Activated T-cell treated with anti-CD3 and anti-CD28 coated beads for 24 hours (primary cell): ENCODE measurements at regions not wholly inside any gene's neighbourhood (a gene's known extent, or its start where the extent isn't known, plus 50 kb on each side); places are given as distances from the start of the nearest gene placed in this dataset.

ENCODE experiments used
- DNase-seq: peaks from one replicate; pipeline ENCODE4 v3.0.0-alpha.2; 2020; ENCODE audit warnings: low read depth

DNA sequence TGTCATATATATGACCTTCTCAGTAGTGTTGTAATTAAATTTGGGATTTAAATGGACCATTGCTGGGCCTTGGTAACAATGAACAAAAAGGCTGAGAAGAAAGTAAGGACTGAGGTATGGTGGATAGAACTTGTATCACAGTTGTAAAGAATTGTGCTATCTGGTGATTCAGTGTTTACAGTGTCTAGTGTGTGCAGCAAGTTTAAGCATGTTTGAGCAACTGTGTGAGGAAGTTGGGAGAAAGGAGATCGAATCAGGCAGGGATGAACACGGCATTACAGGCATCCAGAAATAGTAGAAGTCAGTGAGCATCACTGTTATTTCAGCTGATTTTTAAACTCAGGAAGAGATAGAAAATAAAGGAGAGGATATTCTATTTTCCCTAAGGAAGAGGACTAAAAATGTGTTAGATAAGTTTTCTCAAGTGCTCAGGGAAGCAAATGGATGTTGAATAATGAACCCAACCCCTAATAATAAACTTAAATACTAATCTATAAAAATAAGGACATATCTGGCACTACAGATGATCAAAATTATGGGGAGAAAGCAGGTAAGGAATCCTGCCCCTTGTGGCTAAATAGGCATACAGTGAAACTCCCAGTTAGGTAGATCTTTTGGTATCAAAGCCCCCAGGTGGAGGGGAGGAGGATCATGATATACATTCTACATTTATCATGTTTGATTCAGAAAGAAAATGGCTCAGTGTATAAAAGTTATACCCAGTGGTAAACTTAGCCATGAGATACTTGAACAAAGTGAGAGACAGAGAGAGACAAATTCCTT is 361.0 kb upstream of the ANO3 start:
- DNase-seq, result no peak

DNA sequence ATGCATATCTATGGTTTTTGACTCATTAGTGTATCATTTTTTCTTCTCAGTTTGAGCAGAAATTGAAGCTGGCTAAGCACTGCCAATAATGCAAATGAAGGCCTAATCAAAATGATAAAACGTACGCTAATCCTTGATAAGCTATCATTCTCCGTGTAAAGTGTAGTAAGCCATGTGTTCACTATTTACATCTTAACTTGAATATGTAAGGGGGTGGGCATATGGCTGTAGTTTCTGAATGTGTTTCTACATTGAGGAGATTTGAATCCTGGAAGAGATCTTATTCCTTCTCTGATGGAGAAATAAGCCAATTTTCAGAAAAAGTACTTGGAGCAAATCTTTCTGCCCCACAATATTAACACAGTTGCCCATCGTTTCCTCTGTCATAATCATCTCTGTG is 351.8 kb upstream of the ANO3 start:
- no peak for DNase-seq

DNA sequence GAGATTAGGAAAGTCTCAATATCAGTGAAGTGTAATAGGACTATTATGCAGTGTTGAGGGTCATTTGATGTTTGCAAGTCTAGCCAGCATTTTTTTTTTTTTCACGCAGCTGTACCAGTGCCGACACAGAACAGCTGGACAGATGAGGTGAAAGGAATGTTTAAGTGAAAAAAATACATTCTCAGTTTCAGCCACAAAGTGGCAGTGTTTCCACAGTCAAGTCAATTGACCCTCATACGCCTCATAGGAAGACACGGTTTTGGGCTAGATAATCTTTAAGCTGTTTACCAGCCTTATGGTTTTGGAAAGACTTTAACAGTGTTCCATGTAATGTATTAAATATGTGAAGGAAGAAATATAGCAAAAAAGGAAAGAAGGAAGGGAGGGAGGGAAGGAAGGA is 349.9 kb upstream of the ANO3 start:
- no peak for DNase-seq

DNA sequence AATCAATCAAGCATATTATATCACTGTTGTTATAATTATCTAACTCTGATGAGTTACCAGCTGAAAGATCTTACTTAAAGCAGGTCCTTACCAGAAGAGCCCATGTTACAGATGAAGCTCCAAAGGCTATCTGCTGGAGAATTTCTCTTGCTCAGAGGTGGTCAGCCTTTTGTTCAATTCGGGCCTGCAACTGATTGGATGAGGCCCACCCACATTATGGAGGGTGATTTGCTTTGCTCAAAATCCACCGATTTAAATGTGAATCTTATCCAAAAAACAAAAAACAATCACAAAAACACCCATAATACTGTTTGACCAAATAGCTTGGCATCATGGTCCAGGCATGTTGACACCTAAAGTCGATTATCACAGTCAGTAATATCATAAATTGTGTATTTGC is 348.6 kb upstream of the ANO3 start:
- DNase-seq, result no peak

DNA sequence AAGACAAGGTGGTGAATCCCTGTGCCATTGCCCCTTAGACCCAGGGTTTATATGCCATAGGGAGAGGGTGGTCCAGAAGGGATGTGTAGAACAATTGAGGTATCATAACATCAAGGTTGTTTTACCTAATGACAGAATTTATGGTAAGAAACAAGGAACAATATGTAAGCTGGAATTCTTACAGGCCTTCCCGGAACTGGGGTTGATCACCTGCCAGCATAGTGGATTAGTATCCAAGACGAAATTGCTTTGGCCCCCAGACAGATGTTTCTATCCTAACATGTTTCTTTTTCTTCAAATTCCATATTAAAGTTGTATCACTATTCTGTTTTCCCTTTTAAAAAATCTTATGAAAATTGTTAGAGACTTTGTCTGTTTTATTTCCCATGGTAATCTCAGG is 343.8 kb upstream of the ANO3 start:
- no peak for DNase-seq

DNA sequence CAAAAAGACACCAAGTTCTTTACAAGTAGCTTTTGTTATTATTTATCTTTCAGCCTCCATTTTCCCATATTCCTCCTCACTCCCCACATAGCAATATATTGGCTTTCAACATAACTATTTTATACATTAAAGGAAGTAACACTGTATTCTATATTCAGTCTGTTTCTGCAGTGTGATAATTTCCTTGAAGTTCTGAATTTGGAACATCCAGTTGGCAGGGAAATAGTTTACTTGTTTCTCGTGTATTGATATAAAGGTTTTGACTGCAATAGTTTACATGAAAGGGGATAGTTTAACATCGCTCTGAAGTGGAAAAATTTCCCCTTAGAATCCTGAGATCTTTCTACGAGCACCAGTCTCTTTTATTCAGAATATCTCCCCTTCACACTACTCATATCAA is 341.5 kb upstream of the ANO3 start:
- no peak for DNase-seq

DNA sequence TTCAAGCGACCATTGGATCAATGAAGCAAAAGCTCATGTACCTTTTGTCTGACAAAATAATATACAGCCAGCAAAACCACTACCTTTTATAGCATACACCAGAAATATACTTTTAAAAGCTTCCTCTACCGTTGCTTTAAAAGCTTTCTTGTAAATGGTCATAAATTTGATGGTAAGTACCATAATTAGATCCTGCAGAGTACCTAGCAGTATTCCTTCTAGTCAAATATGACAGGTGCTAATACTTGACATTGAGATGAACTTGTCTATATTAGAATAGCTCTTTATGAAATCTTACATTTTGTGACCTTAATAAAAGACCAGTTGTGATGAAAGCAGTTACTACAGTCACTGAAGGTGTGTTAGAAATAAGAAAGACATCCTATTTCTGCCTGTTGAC is 340.5 kb upstream of the ANO3 start:
- DNase-seq, result no peak

DNA sequence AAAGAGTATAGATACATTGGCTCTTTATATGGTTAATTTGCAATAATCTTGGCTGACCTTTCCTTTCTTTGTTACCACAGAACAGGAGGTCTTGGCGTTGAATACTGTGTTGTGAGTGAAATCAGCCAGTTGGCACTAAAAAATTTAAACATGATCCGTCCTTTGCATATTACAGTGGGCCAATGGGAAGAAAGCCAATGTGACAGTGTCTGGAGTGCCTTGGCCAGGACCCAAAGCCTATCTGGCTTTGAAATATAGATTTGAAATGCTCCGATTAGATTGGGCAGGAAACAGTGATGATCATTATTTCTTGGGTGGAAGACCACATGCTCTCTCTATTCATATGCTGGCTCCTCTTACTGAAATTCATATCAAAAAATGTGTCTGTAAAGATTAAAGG is 339.6 kb upstream of the ANO3 start:
- DNase-seq, result no peak

DNA sequence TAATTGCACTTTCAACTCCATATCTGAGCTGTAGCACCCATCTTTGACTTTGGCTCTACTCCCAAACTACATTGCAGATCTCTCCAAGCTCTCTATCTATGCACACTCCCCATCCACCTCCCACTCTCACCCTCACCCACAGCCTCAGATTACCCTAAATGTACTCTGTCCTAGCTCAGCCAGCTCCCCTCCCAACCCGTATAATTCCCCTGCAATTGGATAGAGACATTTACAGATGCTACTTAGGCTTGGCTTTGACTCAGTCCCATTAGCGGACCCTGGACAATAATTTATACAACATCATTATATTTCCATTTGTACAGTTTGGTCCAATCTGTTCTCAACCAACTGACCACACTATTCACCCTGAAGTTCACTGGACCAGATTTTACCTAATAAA is 338.9 kb upstream of the ANO3 start:
- no peak for DNase-seq

DNA sequence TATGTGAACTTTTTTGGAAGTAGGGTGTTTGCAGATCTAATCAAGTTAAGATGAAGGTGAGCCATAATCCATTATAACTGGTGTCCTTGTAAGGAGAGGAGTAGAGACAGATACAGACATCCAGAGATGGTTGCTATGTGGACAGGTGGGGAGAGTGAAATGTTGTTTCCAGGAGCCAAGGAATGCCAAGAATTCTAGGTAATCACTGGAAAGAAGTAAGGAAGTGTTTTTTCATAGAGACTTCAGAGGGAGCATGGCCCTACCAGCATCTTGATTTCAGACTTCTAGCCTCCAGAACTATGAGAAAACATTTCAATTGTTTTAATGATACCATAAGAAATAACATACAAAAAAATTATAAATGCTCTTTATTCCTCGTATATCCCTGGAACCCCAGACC is 320.5 kb upstream of the ANO3 start:
- no peak for DNase-seq

DNA sequence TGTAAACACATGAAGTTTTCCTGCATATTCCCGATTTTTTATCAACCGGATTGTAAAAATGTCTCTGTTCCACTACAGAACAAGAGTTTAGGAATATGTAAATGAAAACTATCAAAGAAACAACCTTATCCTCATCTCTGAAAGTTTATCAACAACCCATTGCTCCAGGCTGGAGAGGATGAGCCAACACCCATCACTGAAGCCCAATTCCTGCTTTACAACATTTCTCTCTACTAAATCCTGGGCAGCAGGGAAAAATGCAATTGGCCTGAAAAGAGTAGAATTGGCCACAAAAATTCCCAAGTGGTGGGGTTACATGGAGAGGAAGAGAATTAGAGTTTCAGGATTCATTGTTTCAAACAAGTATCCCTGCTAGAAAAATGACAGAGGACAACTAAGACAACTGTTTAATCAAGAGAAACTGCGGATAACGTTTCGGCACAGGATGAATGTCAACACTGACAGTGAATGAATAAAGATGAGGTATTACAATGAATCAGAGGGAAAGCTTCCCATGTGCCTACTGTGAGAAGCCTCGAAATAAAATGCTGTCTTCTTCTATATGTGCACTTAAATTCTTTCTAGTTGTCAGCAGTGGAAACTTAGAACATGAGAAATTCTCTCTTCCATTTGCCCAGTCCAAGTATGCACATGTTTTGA is 317.3 kb upstream of the ANO3 start:
- DNase-seq, result no peak

DNA sequence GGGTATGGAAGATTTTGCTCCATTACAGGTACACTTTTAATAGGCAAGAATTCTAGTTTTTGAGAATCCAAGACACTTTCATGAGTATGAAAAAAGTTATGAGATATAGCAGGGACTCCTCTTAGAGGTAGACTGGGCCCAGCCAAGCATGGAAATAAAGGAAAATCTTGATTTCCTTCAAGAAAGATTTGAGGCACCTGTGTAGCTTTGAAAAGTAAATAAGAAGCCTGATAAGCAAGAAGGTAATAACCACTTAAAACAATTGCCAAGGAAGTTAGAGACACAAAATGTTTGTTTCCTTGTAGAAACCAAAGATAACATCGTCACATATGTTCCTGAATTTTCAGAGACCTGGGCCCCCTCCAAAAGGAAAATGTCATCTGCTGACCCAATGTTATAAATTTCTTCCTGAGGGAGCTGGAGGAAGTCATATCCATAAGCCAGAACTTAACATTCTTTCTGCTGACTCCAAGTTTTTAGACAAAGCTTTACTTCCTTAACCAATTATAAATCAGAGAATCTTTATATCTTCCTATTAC is 314.5 kb upstream of the ANO3 start:
- DNase-seq, result no peak

DNA sequence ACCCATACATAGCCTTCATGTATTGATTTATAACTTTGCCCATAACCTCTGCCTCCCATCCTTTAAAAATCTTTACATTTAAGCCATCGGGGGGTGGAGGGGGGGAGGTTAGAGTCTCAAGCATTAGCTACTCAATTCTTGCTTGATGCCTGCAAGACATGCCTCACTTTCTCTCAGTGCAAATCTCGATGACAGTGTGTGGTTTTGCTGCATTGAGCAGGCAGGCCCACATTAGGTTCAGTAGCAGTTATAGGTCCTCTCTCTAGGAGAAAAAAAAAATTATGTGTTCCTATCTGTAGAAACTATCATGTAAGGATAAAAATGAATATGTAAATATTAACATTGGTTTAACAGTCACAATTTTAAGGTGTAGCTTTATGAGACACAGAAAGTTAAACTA is 314.0 kb upstream of the ANO3 start:
- DNase-seq, result no peak

DNA sequence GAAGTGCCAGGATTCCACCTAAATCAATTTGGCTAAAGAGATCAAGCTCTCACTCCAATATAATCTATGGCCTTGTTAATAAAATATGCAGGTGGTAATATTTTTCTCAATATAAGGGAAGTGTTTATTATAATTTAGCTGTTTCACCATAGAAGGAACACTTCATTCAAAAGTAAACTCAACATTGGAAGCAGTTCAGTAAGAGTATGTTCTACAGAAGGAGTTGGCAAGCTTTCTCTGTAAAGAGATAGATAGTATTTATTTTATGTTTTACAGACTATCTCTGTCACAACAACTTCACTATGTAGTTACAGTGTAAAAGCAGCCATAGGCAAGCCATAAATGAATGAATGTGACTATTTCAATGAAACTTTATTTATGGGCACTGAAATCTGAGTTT is 313.6 kb upstream of the ANO3 start:
- no peak for DNase-seq

DNA sequence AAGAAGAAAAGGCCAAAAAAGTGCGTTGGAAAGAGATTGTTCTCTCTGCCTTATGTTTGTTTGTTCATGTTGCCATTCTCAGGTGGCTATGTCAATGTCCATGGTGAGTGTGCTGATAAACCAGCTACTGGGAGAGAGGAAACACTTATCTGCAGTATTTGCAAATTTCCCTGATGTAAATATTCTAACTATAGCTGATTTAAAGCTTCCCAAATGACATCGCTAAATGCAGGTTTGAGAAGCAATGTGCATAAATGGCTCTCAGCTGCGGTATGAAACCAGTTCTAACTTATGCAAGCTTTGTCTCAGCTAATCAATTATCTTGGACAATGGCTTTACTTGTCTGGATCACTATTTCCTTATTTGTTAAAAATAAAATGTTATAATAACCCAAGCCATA is 312.5 kb upstream of the ANO3 start:
- DNase-seq, result no peak

DNA sequence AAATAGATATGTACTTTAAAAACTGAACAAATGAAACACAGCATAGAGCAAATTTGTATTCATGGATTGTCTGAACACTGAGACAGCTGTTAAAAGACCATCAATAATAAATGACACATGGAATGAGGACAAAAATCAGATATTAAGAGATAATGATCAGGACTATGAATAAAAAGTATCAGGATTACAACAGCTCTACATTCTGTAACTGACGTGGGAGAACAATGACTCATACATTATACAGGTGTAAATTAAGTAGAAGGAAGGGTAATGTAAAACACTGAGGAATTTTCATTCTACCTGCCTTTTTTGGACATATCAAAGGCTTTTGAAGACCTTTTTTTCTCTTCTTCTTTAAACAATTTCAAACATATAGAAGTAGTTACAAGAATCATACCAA is 310.9 kb upstream of the ANO3 start:
- no peak for DNase-seq

DNA sequence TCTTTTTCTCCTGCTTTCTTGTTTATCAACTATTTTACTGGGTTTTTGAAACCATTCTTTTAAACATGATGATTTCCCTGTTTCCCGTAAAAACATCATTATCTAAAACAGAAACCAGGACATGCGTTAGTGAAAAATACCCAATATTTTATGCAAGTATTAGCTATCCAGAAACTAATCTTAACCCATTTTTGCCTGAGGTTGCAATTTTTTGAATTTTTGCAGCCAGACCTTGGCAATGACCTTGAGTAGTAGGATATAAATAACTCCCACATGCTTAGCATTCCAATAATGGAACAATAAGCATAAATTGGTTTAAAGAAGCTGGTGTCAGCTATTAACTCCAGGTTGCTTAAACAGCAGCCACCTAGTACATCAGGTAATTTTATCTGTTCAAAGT is 308.9 kb upstream of the ANO3 start:
- DNase-seq, result no peak

DNA sequence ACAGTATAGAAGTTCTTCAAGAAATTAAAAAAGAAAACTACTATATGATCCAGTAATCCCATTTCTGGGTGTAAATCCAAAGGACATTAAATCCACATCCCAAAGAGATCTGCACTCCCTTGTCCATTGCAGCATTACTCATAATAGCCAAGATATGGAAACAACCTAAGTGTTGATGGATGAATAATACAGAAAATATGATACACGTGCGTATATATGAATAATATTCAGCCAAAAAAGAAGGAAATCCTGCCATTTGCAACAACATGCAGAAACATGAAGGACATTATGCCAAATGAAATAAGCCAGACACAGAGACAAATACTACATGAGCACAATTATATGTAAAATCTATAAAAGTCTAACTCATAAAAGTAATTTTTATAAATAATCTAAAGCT is 306.3 kb upstream of the ANO3 start:
- no peak for DNase-seq

DNA sequence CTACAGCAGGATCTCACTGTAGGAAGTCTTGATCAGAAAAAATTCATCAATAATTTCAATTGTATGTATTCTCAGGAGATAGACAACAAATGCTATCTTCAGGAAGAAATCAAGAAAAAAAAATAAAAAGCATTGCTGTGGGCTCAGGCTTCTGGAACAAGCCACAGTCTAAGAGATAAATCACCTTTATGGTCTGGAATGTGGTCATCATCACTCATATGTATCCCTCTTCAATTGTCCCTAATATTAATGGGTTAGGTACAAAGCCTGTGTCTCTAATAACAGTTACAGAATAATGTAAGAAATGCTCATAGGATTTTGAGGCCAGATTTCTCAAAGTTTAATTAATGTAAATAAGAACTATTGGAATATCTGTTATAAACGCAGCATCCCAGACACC is 305.9 kb upstream of the ANO3 start:
- DNase-seq, result no peak

DNA sequence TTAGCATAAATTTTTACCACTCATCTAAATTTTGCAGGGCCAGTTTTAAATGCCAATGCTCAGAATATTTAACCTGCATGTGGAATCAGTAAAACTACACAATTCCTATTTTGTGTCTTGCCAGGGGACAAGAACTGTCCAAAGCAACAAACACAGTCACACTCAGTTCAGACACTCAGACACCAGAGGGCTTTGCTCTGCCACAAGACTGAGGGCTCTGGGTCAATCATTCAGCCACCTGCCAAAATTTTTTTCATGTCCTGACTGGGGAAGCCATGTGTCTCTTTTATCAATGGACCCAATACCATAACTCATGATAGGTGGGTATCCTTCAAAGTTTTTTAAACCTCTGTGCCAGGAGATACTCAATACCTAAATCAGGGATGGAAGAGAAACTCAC is 304.0 kb upstream of the ANO3 start:
- no peak for DNase-seq

DNA sequence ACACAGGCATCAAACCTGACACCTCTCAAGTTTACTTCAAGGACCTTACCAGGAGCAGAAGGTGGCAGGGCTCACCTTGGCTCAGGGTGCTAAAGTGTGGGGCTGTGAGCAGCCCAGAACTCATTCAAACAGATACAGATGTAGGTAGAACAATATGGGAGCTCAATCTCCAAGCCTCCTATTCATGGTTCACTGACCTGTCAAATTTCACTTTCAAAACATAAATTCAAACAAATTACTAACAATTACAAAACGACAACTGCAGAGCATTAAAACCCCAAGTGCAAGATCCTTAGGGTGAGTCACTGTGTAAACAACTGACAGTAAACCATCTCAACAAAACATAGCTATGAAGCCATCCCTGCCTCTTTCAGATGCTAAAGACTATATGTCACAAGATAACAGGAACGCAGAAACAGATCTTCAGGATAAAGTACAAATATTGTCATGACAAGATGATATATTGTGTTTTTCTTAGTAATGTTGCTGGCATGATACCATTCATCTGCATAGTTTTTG is 303.5 kb upstream of the ANO3 start:
- no peak for DNase-seq

DNA sequence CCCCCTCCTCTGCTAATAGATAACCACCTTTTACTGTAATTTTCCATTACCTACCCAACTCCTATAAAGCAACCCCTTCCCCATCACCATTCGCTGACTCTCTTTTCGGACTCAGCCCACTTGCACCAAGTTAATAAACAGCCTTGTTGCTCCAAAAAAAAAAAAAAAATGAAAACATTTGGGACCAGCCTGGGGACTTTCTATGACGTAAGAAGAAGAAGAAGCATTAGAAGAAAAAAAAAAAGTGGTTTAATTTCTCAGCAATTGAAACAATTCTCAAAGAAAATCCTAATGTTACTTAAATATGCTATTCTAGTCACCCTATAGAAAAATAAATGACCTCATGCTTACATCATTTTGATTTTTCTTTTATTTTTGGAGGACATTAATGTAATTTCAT is 301.5 kb upstream of the ANO3 start:
- DNase-seq, result no peak

DNA sequence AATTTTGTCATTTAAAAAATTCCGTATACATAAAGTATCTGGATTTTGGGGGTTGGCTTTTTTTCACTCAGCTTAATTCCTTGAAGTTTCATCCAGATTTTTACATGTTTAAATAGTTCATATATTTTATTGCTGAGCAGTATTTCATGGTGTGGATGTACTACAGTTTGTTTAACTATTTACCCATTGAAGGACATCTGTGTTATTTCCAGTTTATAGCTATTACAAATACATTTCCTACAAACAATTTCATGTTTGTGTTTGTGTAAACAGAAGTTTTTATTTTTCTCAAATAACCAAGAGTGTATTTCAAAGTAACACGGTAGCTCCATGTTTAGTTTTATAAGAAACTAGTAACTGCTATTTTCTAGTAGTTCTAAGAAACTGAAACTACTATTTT is 299.7 kb upstream of the ANO3 start:
- DNase-seq, result no peak

DNA sequence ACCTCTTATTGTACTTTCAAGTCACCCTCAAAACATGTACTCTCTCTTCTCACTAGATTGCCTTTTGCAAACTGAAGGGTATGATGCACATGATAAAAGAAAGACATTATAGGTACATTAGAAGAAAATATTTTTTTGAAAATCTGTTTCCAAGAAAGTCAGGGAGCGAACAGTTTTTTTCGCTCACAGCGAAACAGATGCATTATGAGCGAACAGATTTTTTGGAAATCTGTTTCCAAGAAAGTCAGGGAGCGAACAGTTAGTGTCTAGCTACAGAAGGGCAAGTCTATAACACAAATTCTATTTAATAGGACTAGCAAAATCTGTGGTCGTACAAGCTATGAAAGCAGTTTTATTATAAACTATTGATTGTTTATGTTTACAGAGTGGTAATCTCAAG is 296.2 kb upstream of the ANO3 start:
- DNase-seq, result no peak
